Activated naive CD8-positive, alpha-beta T cell treated with anti-CD3 and anti-CD28 coated beads for 36 hours (primary cell): ENCODE measurements at regions not wholly inside any gene's neighbourhood (a gene's known extent, or its start where the extent isn't known, plus 50 kb on each side); places are given as distances from the start of the nearest gene placed in this dataset.

ENCODE experiments used
- DNase-seq: peaks from one replicate; pipeline ENCODE4 v3.0.0; 2021
- H3K27ac Mint-ChIP-seq: one replicate; pipeline ENCODE4 v1.8.0; 2022; ENCODE audit warnings: mild to moderate bottlenecking, moderate library complexity, mixed read lengths
- H3K27me3 Mint-ChIP-seq: one replicate; pipeline ENCODE4 v1.8.0; 2022; ENCODE audit warnings: mild to moderate bottlenecking, mixed read lengths
- H3K36me3 Mint-ChIP-seq: one replicate; pipeline ENCODE4 v1.8.0; 2021; ENCODE audit warnings: mild to moderate bottlenecking, mixed read lengths
- H3K4me1 Mint-ChIP-seq: one replicate; pipeline ENCODE4 v1.8.0; 2021; ENCODE audit warnings: mixed read lengths
- H3K4me3 Mint-ChIP-seq: one replicate; pipeline ENCODE4 v1.8.0; 2022; ENCODE audit warnings: mild to moderate bottlenecking, moderate library complexity, mixed read lengths
- H3K9me3 Mint-ChIP-seq: one replicate; pipeline ENCODE4 v1.8.0; 2022; ENCODE audit warnings: mixed read lengths

GRCh38 chr10:62453274-62453673 lies 79.1 kb downstream of the ZNF365 start:
- Mint-ChIP-seq H3K4me1 (peaks cover 7% of the 10 kb centered on the region), H3K27ac (no peak overlapping the region), H3K9me3 (no peaks in the 10 kb centered on the region), H3K27me3 (peaks cover 3% of the 10 kb centered on the region), H3K36me3 (no peaks in the 10 kb centered on the region), H3K4me3 (no peak overlapping the region)
- DNase-seq = no peak

GRCh38 chr10:62454687-62455397 lies 80.7 kb downstream of the ZNF365 start:
- Mint-ChIP-seq H3K4me3 (no peak overlapping the region), H3K27me3 (no peaks in the 10 kb centered on the region)
- no peak for DNase-seq

GRCh38 chr10:62456611-62457101 lies 82.5 kb downstream of the ZNF365 start:
- H3K27ac Mint-ChIP-seq = no peak overlapping the region
- H3K4me1 Mint-ChIP-seq = peaks cover 7% of the 10 kb centered on the region
- H3K27me3 Mint-ChIP-seq = no peaks in the 10 kb centered on the region
- no peak for DNase-seq
- H3K9me3 Mint-ChIP-seq = no peaks in the 10 kb centered on the region
- no peak overlapping the region for H3K4me3 Mint-ChIP-seq
- no peaks in the 10 kb centered on the region for H3K36me3 Mint-ChIP-seq

More at GRCh38 chr10:62454687-62455397, 80.7 kb downstream of the ZNF365 start:
- Mint-ChIP-seq H3K36me3 (no peaks in the 10 kb centered on the region), H3K4me1 (peaks cover 7% of the 10 kb centered on the region), H3K9me3 (no peaks in the 10 kb centered on the region), H3K27ac (no peak overlapping the region)

GRCh38 chr10:62457196-62457595 lies 83.0 kb downstream of the ZNF365 start:
- Mint-ChIP-seq H3K4me3 (no peak overlapping the region), H3K4me1 (peaks cover 7% of the 10 kb centered on the region), H3K36me3 (no peaks in the 10 kb centered on the region), H3K27me3 (no peaks in the 10 kb centered on the region), H3K9me3 (no peaks in the 10 kb centered on the region), H3K27ac (no peak overlapping the region)
- no peak for DNase-seq

- DNase-seq = no peak
- H3K27me3 Mint-ChIP-seq = no peaks in the 10 kb centered on the region
- H3K4me3 Mint-ChIP-seq = no peak overlapping the region
- H3K4me1 Mint-ChIP-seq = peaks cover 7% of the 10 kb centered on the region
- no peaks in the 10 kb centered on the region for H3K9me3 Mint-ChIP-seq
- no peak overlapping the region for H3K27ac Mint-ChIP-seq
- no peaks in the 10 kb centered on the region for H3K36me3 Mint-ChIP-seq
Observed at GRCh38 chr10:62457598-62457997, 83.4 kb downstream of the ZNF365 start.

- Mint-ChIP-seq H3K9me3 (no peaks in the 10 kb centered on the region), H3K4me1 (peaks cover 7% of the 10 kb centered on the region), H3K27ac (no peak overlapping the region), H3K36me3 (no peaks in the 10 kb centered on the region), H3K27me3 (no peaks in the 10 kb centered on the region), H3K4me3 (no peak overlapping the region)
- DNase-seq = no peak
Observed at GRCh38 chr10:62459072-62459471, 84.9 kb downstream of the ZNF365 start.

GRCh38 chr10:62459500-62459899 lies 85.3 kb downstream of the ZNF365 start:
- H3K4me3 Mint-ChIP-seq = no peak overlapping the region
- H3K27me3 Mint-ChIP-seq = no peaks in the 10 kb centered on the region
- H3K36me3 Mint-ChIP-seq = no peaks in the 10 kb centered on the region
- no peak for DNase-seq
- peaks cover 7% of the 10 kb centered on the region for H3K4me1 Mint-ChIP-seq
- H3K27ac Mint-ChIP-seq = no peak overlapping the region
- no peaks in the 10 kb centered on the region for H3K9me3 Mint-ChIP-seq

GRCh38 chr10:62460393-62460792 lies 86.2 kb downstream of the ZNF365 start:
- no peak for DNase-seq
- H3K4me3 Mint-ChIP-seq = no peak overlapping the region
- H3K9me3 Mint-ChIP-seq = no peaks in the 10 kb centered on the region
- H3K27me3 Mint-ChIP-seq = no peaks in the 10 kb centered on the region
- peaks cover 2% of the 10 kb centered on the region for H3K36me3 Mint-ChIP-seq
- peaks cover 7% of the 10 kb centered on the region for H3K4me1 Mint-ChIP-seq
- H3K27ac Mint-ChIP-seq = no peak overlapping the region

GRCh38 chr10:62461120-62461519 lies 87.0 kb downstream of the ZNF365 start:
- Mint-ChIP-seq H3K27me3 (no peaks in the 10 kb centered on the region), H3K4me3 (no peak overlapping the region), H3K27ac (no peak overlapping the region), H3K4me1 (peaks cover 7% of the 10 kb centered on the region), H3K9me3 (no peaks in the 10 kb centered on the region), H3K36me3 (peaks cover 2% of the 10 kb centered on the region)
- no peak for DNase-seq

- DNase-seq = no peak
- H3K27me3 Mint-ChIP-seq = no peaks in the 10 kb centered on the region
Observed at GRCh38 chr10:62462461-62462860, 88.3 kb downstream of the ZNF365 start.

GRCh38 chr10:62463364-62463763 lies 89.2 kb downstream of the ZNF365 start:
- no peak for DNase-seq
- H3K9me3 Mint-ChIP-seq = no peaks in the 10 kb centered on the region
- peaks cover 2% of the 10 kb centered on the region for H3K36me3 Mint-ChIP-seq
- no peak overlapping the region for H3K27ac Mint-ChIP-seq
- no peak overlapping the region for H3K4me3 Mint-ChIP-seq
- no peaks in the 10 kb centered on the region for H3K27me3 Mint-ChIP-seq
- H3K4me1 Mint-ChIP-seq = no peaks in the 10 kb centered on the region

More at GRCh38 chr10:62462461-62462860, 88.3 kb downstream of the ZNF365 start:
- Mint-ChIP-seq H3K9me3 (no peaks in the 10 kb centered on the region), H3K27ac (no peak overlapping the region), H3K4me1 (peaks cover 5% of the 10 kb centered on the region), H3K4me3 (no peak overlapping the region), H3K36me3 (peaks cover 2% of the 10 kb centered on the region)

GRCh38 chr10:62464308-62464707 lies 90.1 kb downstream of the ZNF365 start:
- no peaks in the 10 kb centered on the region for H3K4me1 Mint-ChIP-seq
- no peak overlapping the region for H3K4me3 Mint-ChIP-seq
- peaks cover 2% of the 10 kb centered on the region for H3K36me3 Mint-ChIP-seq
- H3K27ac Mint-ChIP-seq = no peak overlapping the region
- no peaks in the 10 kb centered on the region for H3K9me3 Mint-ChIP-seq
- no peak for DNase-seq
- H3K27me3 Mint-ChIP-seq = no peaks in the 10 kb centered on the region

GRCh38 chr10:62466590-62466989 lies 92.4 kb downstream of the ZNF365 start:
- H3K9me3 Mint-ChIP-seq = no peaks in the 10 kb centered on the region
- peaks cover 2% of the 10 kb centered on the region for H3K36me3 Mint-ChIP-seq
- no peak for DNase-seq
- H3K27ac Mint-ChIP-seq = no peak overlapping the region
- H3K4me1 Mint-ChIP-seq = no peaks in the 10 kb centered on the region
- no peaks in the 10 kb centered on the region for H3K27me3 Mint-ChIP-seq
- H3K4me3 Mint-ChIP-seq = no peak overlapping the region

GRCh38 chr10:62467527-62467926 lies 93.4 kb downstream of the ZNF365 start:
- Mint-ChIP-seq H3K4me1 (no peaks in the 10 kb centered on the region), H3K27me3 (no peaks in the 10 kb centered on the region), H3K27ac (no peak overlapping the region), H3K36me3 (peaks cover 2% of the 10 kb centered on the region), H3K4me3 (no peak overlapping the region), H3K9me3 (no peaks in the 10 kb centered on the region)
- DNase-seq = no peak

GRCh38 chr10:62471711-62472110 lies 97.5 kb downstream of the ZNF365 start:
- peaks cover 6% of the 10 kb centered on the region for H3K27me3 Mint-ChIP-seq
- no peak overlapping the region for H3K4me3 Mint-ChIP-seq

GRCh38 chr10:62473241-62473640 lies 99.1 kb downstream of the ZNF365 start:
- H3K9me3 Mint-ChIP-seq = no peaks in the 10 kb centered on the region
- H3K27ac Mint-ChIP-seq = no peak overlapping the region
- no peak overlapping the region for H3K4me3 Mint-ChIP-seq
- no peak for DNase-seq
- H3K27me3 Mint-ChIP-seq = peaks cover 9% of the 10 kb centered on the region
- H3K4me1 Mint-ChIP-seq = no peaks in the 10 kb centered on the region
- no peaks in the 10 kb centered on the region for H3K36me3 Mint-ChIP-seq

More at GRCh38 chr10:62471711-62472110, 97.5 kb downstream of the ZNF365 start:
- no peaks in the 10 kb centered on the region for H3K36me3 Mint-ChIP-seq
- no peaks in the 10 kb centered on the region for H3K9me3 Mint-ChIP-seq
- no peak overlapping the region for H3K27ac Mint-ChIP-seq
- H3K4me1 Mint-ChIP-seq = no peaks in the 10 kb centered on the region
- no peak for DNase-seq
